H9 (cell line): ENCODE measurements at regions not wholly inside any gene's neighbourhood (a gene's known extent, or its start where the extent isn't known, plus 50 kb on each side); places are given as distances from the start of the nearest gene placed in this dataset.

Source experiments
- DNase-seq: peaks from one replicate; pipeline ENCODE4 v3.0.0-alpha.2; 2017
- H2AFZ ChIP-seq: one replicate; pipeline ENCODE4 v1.6.1; 2013; ENCODE audit warnings: mild to moderate bottlenecking, low read length, control low read depth, moderate library complexity
- H2AK5ac ChIP-seq: 2 replicates; pipeline ENCODE4 v1.6.1; 2013; ENCODE audit warnings: low read length, control low read depth, mixed read lengths; ENCODE audit not compliant: insufficient read length
- H2BK120ac ChIP-seq: one replicate; pipeline ENCODE4 v1.6.1; 2013; ENCODE audit warnings: low read depth, mild to moderate bottlenecking, low read length, control low read depth, inconsistent platforms; ENCODE audit not compliant: poor library complexity, severe bottlenecking
- H2BK12ac ChIP-seq: 2 replicates; pipeline ENCODE4 v1.6.1; 2013; ENCODE audit warnings: low read length, control low read depth, mixed read lengths, low read depth; ENCODE audit not compliant: insufficient read length
- H2BK15ac ChIP-seq: 2 replicates; pipeline ENCODE4 v1.6.1; 2013; ENCODE audit warnings: low read depth, low read length, control low read depth
- H2BK20ac ChIP-seq: one replicate; pipeline ENCODE4 v1.6.1; 2013; ENCODE audit warnings: low read depth, mild to moderate bottlenecking, low read length, control low read depth, inconsistent platforms; ENCODE audit not compliant: poor library complexity, severe bottlenecking
- H2BK5ac ChIP-seq: 2 replicates; pipeline ENCODE4 v1.6.1; 2013; ENCODE audit warnings: low read length, control low read depth, mixed read lengths; ENCODE audit not compliant: insufficient read length
- H3K14ac ChIP-seq: 2 replicates; pipeline ENCODE4 v1.6.1; 2013; ENCODE audit warnings: low read length, control low read depth; ENCODE audit not compliant: insufficient read depth
- H3K18ac ChIP-seq: 2 replicates; pipeline ENCODE4 v1.6.1; 2013; ENCODE audit warnings: low read depth, mild to moderate bottlenecking, mixed read lengths, low read length, control low read depth; ENCODE audit not compliant: insufficient read length
- H3K23ac ChIP-seq: 2 replicates; pipeline ENCODE4 v1.6.1; 2013; ENCODE audit warnings: low read length, control low read depth, mixed read lengths, low read depth; ENCODE audit not compliant: insufficient read length
- H3K23me2 ChIP-seq: 2 replicates; pipeline ENCODE4 v1.6.1; 2013; ENCODE audit warnings: low read depth, mild to moderate bottlenecking, mixed read lengths, low read length, control low read depth; ENCODE audit not compliant: insufficient read length, poor library complexity, severe bottlenecking
- H3K27ac ChIP-seq: 2 replicates; pipeline ENCODE4 v1.5.1; 2013; ENCODE audit warnings: low read length, control low read depth, mixed read lengths, low read depth; ENCODE audit not compliant: insufficient read length
- H3K27me3 ChIP-seq: 2 replicates; pipeline ENCODE4 v1.6.1; 2013; ENCODE audit warnings: low read length, control low read depth, inconsistent platforms; ENCODE audit not compliant: insufficient read depth
- H3K4ac ChIP-seq: 2 replicates; pipeline ENCODE4 v1.6.1; 2013; ENCODE audit warnings: low read depth, mild to moderate bottlenecking, control low read depth, inconsistent platforms, low read length, moderate library complexity
- H3K4me1 ChIP-seq: 2 replicates; pipeline ENCODE4 v1.6.1; 2013; ENCODE audit warnings: low read length, control low read depth, inconsistent platforms; ENCODE audit not compliant: insufficient read depth
- H3K4me2 ChIP-seq: 2 replicates; pipeline ENCODE4 v1.6.1; 2013; ENCODE audit warnings: low read length, control low read depth, mixed read lengths; ENCODE audit not compliant: insufficient read length, insufficient read depth
- H3K56ac ChIP-seq: 2 replicates; pipeline ENCODE4 v1.6.1; 2013; ENCODE audit warnings: low read depth, mild to moderate bottlenecking, mixed read lengths, low read length, control low read depth; ENCODE audit not compliant: insufficient read length
- H3K79me1 ChIP-seq: 2 replicates; pipeline ENCODE4 v1.6.1; 2013; ENCODE audit warnings: low read depth, mild to moderate bottlenecking, moderate library complexity, low read length, control low read depth, inconsistent platforms; ENCODE audit not compliant: insufficient read depth, poor library complexity, severe bottlenecking
- H3K79me2 ChIP-seq: 2 replicates; pipeline ENCODE4 v1.6.1; 2013; ENCODE audit warnings: low read length, control low read depth, inconsistent platforms; ENCODE audit not compliant: insufficient read depth
- H3K9ac ChIP-seq: 2 replicates; pipeline ENCODE4 v1.6.1; 2013; ENCODE audit warnings: low read length, control low read depth, mixed read lengths; ENCODE audit not compliant: insufficient read length; ENCODE audit errors: extremely low read depth
- H3K9me3 ChIP-seq: one replicate; pipeline ENCODE4 v1.6.1; 2013; ENCODE audit warnings: low read depth, low read length, inconsistent platforms; ENCODE audit not compliant: control insufficient read depth
- H3T11ph ChIP-seq: one replicate; pipeline ENCODE4 v1.6.1; 2013; ENCODE audit warnings: mild to moderate bottlenecking, low read length, control low read depth, inconsistent platforms
- H4K20me1 ChIP-seq: one replicate; pipeline ENCODE4 v1.6.1; 2013; ENCODE audit not compliant: control insufficient read depth, insufficient read length, insufficient read depth
- H4K5ac ChIP-seq: 2 replicates; pipeline ENCODE4 v1.6.1; 2013; ENCODE audit warnings: low read depth, mild to moderate bottlenecking, mixed read lengths, low read length, control low read depth; ENCODE audit not compliant: insufficient read length
- H4K8ac ChIP-seq: replicated peaks from 2 replicates; pipeline ENCODE4 v1.6.1; 2013; ENCODE audit warnings: low read length, control low read depth, mixed read lengths, low read depth; ENCODE audit not compliant: insufficient read length
- H4K91ac ChIP-seq: 2 replicates; pipeline ENCODE4 v1.6.1; 2013; ENCODE audit warnings: low read depth, mild to moderate bottlenecking, moderate library complexity, mixed read lengths, low read length, control low read depth; ENCODE audit not compliant: insufficient read length
- H3K27ac Mint-ChIP-seq, 3 experiments: 2 replicates in 2 of 3; 3 replicates in 1 of 3; pipeline ENCODE4 v1.8.0; 2020 to 2021; ENCODE audit warnings: mixed read lengths in 3 of 3, mild to moderate bottlenecking in 1 of 3, moderate library complexity in 1 of 3
- H3K27me3 Mint-ChIP-seq: 2 replicates; pipeline ENCODE4 v1.8.0; 2021; ENCODE audit warnings: low read depth, mild to moderate bottlenecking, moderate library complexity, mixed read lengths
- H3K36me3 Mint-ChIP-seq, 3 experiments: 2 replicates in 2 of 3; 3 replicates in 1 of 3; pipeline ENCODE4 v1.8.0; 2020 to 2021; ENCODE audit warnings: low read depth in 3 of 3, mixed read lengths in 3 of 3; ENCODE audit not compliant: insufficient read depth in 1 of 3
- H3K4me1 Mint-ChIP-seq, 2 experiments: 2 replicates each; pipeline ENCODE4 v1.8.0; 2020; ENCODE audit warnings: mixed read lengths in 2 of 2
- H3K4me3 Mint-ChIP-seq, 2 experiments: 2 replicates in 1 of 2; 3 replicates in 1 of 2; pipeline ENCODE4 v1.8.0; 2020 to 2021; ENCODE audit warnings: mild to moderate bottlenecking in 2 of 2, mixed read lengths in 2 of 2, moderate library complexity in 1 of 2
- H3K9me3 Mint-ChIP-seq, 2 experiments: 2 replicates in 1 of 2; 3 replicates in 1 of 2; pipeline ENCODE4 v1.8.0; 2020; ENCODE audit warnings: mild to moderate bottlenecking in 2 of 2, mixed read lengths in 2 of 2, moderate library complexity in 1 of 2
- CTCF ChIP-seq: fragments of 200-600 bp; sonication (generic); conservative IDR thresholded peaks from 3 replicates; pipeline ENCODE4 v1.8.0; 2021; ENCODE audit warnings: antibody characterized with exemption, mild to moderate bottlenecking
- WGBS: extraction: QIAGEN DNeasy Blood & Tissue Kit; methylation state at CpG from one replicate; pipeline ENCODE4 v1.1.7; 2013; ENCODE audit warnings: missing lambda C conversion rate, low lambda C conversion rate, mixed read lengths; ENCODE audit not compliant: insufficient read length; ENCODE audit errors: extremely low coverage; 5-methylcytosine and 5-hydroxymethylcytosine counted together

DNA sequence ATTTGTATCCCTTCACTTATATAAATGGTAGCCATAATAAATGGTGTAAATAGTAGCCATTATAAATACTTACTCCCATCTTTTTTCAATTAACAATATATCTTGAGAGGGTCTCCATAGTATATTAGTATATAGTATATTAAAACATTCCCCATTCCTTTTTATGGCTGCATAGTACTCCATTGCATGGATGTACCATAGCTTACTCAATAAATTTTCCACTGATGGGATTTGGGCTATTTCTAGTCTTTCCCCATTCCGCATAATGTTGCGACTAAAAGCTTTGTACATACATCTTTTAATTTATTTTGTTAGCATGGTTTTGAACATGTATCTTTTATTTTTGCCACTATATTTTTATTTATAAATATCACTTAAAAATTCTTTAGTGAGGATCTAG, 366.3 kb downstream of the IL20RB start:
- no peaks in the 10 kb centered on the region for H3K27me3 ChIP-seq
- no peak overlapping the region for H2BK5ac ChIP-seq
- H3K18ac ChIP-seq, result no peak overlapping the region
- H3K56ac ChIP-seq, result no peak overlapping the region
- Mint-ChIP-seq H3K27ac (no peak overlapping the region), H3K27me3 (no peaks in the 10 kb centered on the region; the same call in 1 of the 2 replicates), H3K4me3 (no peak overlapping the region), H3K4me1 (peaks cover 15 to 17% of the 10 kb centered on the region in 2 experiments), H3K9me3 (peaks cover 16 to 22% of the 10 kb centered on the region in 2 experiments), H3K36me3 (peaks cover 3 to 18% (median 4%) of the 10 kb centered on the region in 3 experiments)
- no peak overlapping the region for H3K9ac ChIP-seq
- no peak overlapping the region for H2BK120ac ChIP-seq
- H2BK12ac ChIP-seq, result no peak overlapping the region
- no peak overlapping the region for H3K4me2 ChIP-seq
- no peak for TF ChIP-seq CTCF
- H4K20me1 ChIP-seq, result no peaks in the 10 kb centered on the region
- H3K79me1 ChIP-seq, result no peaks in the 10 kb centered on the region
- no peak overlapping the region for H4K91ac ChIP-seq
- H3K79me2 ChIP-seq, result no peaks in the 10 kb centered on the region
- no peak overlapping the region for H3T11ph ChIP-seq
- DNase-seq, result no peak
- no peak overlapping the region for H3K27ac ChIP-seq
- no peak overlapping the region for H2BK15ac ChIP-seq
- no peaks in the 10 kb centered on the region for H3K23me2 ChIP-seq
- no peaks in the 10 kb centered on the region for H3K4me1 ChIP-seq
- H3K14ac ChIP-seq, result no peak overlapping the region
- H3K4ac ChIP-seq, result no peak overlapping the region
- H4K5ac ChIP-seq, result no peak overlapping the region
- no peak overlapping the region for H2AFZ ChIP-seq
- no peaks in the 10 kb centered on the region for H3K9me3 ChIP-seq
- no peak overlapping the region for H2BK20ac ChIP-seq
- no peak overlapping the region for H2AK5ac ChIP-seq
- no peak overlapping the region for H4K8ac ChIP-seq
- H3K23ac ChIP-seq, result no peak overlapping the region
- no CpG with 5 or more reads among the region's 2 CpGs for WGBS
